ENCODE measurements at regions not wholly inside any gene's neighbourhood (a gene's known extent, or its start where the extent isn't known, plus 50 kb on each side); places are given as distances from the start of the nearest gene placed in this dataset.

DNA sequence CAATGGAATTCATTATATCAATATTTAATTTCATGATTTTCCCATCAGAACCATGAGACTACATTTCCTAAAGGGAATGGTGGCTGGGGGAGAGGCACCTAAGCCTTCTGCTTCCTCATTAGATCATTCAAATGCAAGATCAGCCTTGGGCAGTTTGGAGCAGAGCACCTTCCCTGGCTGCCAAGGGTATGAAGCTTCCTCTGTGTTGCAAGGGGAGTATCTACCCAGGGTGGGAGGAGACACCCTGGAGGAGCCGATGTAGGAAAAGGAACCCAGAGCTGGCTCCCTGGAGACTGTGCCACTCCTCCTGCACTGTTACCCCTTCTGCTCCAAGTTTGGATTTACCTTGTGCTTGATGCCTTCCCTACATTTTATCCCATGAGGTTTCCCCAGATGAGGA is 299.7 kb upstream of the PRDM1 start:
- Mint-ChIP-seq H3K27ac (ENCODE audit: unreplicated experiment) (no peak overlapping the region), H3K9me3 (ENCODE audit: low read depth) (no peaks in the 10 kb centered on the region), H3K27me3 (ENCODE audit: low read depth) (peaks cover 11% of the 10 kb centered on the region), H3K4me1 (ENCODE audit: low read depth) (no peaks in the 10 kb centered on the region), H3K4me3 (ENCODE audit: unreplicated experiment) (no peak overlapping the region), H3K36me3 (ENCODE audit: low read depth) (no peaks in the 10 kb centered on the region)
- TF ChIP-seq, protein P1, sequence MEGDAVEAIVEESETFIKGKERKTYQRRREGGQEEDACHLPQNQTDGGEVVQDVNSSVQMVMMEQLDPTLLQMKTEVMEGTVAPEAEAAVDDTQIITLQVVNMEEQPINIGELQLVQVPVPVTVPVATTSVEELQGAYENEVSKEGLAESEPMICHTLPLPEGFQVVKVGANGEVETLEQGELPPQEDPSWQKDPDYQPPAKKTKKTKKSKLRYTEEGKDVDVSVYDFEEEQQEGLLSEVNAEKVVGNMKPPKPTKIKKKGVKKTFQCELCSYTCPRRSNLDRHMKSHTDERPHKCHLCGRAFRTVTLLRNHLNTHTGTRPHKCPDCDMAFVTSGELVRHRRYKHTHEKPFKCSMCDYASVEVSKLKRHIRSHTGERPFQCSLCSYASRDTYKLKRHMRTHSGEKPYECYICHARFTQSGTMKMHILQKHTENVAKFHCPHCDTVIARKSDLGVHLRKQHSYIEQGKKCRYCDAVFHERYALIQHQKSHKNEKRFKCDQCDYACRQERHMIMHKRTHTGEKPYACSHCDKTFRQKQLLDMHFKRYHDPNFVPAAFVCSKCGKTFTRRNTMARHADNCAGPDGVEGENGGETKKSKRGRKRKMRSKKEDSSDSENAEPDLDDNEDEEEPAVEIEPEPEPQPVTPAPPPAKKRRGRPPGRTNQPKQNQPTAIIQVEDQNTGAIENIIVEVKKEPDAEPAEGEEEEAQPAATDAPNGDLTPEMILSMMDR (IDR thresholded peaks at IDR 0.05): no peak
- no peak for DNase-seq (ENCODE audit: low spot score)

DNA sequence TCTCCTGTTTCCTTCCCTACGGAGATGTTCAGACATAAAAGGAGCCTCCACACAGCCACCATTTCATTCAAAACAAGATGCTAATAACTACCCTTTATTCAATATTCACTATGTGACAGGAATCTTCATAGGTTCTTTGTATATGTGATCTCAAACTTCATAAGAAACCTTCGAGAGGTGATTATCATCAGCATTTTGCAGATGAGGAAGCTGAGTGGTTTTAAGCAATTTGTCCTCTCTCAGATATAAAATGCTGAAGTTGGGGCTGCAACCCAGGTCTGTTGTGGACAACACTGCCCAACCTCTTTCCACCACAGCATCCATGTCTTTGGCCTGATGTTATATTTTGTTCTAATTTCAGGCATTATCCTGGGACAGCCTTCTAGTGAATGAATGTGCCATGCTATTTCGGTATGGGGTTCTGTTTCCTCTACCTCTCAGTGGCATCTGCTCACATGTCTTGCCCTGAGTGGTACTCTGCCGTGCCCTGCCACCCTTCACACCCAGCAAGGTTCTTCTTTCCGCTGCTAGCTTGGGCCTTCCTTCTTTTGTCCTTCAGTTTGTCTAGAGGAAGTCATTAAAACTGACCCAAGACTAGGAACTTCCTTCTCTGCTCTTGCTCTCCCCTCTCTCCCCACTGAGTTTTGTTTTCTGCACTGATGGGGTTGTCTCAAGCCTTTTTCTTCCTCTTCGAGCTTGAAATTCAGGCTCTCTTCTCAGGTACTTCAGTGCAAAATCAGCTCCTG is 300.9 kb upstream of the PRDM1 start:
- Mint-ChIP-seq H3K27me3 (ENCODE audit: low read depth) (peaks cover 11% of the 10 kb centered on the region), H3K27ac (ENCODE audit: unreplicated experiment) (no peak overlapping the region), H3K4me3 (ENCODE audit: unreplicated experiment) (no peak overlapping the region), H3K9me3 (ENCODE audit: low read depth) (no peaks in the 10 kb centered on the region), H3K4me1 (ENCODE audit: low read depth) (no peaks in the 10 kb centered on the region), H3K36me3 (ENCODE audit: low read depth) (no peaks in the 10 kb centered on the region)
- no peak for DNase-seq (ENCODE audit: low spot score)
- TF ChIP-seq, protein P1 (IDR thresholded peaks at IDR 0.05): no peak

DNA sequence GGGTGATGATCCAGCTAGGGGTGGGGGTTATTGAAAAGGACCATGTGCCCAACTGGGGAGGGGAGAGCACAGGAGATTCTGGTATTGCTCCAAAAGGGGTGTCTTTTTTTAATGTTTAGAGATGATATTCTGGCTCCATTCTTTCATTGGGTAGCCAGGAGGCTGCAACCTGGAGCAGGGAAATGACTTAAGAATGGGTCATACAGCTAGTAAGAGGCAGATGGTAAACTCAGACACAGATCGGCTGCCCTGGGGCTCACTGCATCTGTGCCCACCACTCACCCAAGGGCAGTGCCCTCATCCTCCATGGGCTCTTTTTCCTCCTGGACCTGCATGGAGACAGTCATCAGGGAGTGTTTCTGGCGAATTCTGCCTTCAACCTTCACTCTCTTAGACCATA is 302.0 kb upstream of the PRDM1 start:
- DNase-seq (ENCODE audit: low spot score): no peak
- Mint-ChIP-seq H3K36me3 (ENCODE audit: low read depth) (no peaks in the 10 kb centered on the region), H3K27me3 (ENCODE audit: low read depth) (peaks cover 11% of the 10 kb centered on the region), H3K4me3 (ENCODE audit: unreplicated experiment) (no peak overlapping the region), H3K9me3 (ENCODE audit: low read depth) (no peaks in the 10 kb centered on the region), H3K27ac (ENCODE audit: unreplicated experiment) (no peak overlapping the region), H3K4me1 (ENCODE audit: low read depth) (no peaks in the 10 kb centered on the region)
- TF ChIP-seq, protein P1 (IDR thresholded peaks at IDR 0.05): no peak

DNA sequence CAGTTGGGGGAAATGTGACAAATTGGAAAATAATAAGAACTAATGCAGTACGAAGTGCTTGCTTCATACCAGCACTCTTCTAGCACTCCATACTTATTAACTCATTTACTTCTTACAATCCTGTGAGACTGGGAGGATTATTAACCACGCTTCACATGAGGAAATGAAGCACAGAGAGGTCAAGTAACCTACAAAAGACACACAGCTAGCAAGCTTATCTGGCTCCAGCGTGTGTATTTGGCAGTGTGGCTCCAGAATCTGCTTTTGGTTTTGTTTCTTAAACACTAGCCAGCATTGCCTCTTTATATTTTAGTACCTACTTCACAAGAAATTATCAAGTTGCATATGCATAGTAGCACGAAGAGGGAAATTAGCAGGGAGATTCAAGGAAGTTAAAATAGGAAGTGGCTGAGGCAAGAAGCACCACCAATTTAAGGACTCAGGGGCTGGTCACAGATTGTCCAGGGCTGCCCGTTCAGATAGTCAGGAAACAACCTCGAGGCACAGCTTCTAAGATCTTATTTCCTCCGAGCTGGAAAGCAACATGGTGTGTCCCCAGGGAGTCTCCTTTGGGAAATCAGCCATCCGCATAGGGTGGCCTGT is 302.7 kb upstream of the PRDM1 start:
- no peak for DNase-seq (ENCODE audit: low spot score)
- no peaks in the 10 kb centered on the region for H3K9me3 Mint-ChIP-seq (ENCODE audit: low read depth)
- H3K27ac Mint-ChIP-seq (ENCODE audit: unreplicated experiment): no peak overlapping the region
- no peaks in the 10 kb centered on the region for H3K36me3 Mint-ChIP-seq (ENCODE audit: low read depth)
- TF ChIP-seq, protein P1 (IDR thresholded peaks at IDR 0.05): no peak
- no peak overlapping the region for H3K4me3 Mint-ChIP-seq (ENCODE audit: unreplicated experiment)
- H3K27me3 Mint-ChIP-seq (ENCODE audit: low read depth): peaks cover 11% of the 10 kb centered on the region
- no peaks in the 10 kb centered on the region for H3K4me1 Mint-ChIP-seq (ENCODE audit: low read depth)

DNA sequence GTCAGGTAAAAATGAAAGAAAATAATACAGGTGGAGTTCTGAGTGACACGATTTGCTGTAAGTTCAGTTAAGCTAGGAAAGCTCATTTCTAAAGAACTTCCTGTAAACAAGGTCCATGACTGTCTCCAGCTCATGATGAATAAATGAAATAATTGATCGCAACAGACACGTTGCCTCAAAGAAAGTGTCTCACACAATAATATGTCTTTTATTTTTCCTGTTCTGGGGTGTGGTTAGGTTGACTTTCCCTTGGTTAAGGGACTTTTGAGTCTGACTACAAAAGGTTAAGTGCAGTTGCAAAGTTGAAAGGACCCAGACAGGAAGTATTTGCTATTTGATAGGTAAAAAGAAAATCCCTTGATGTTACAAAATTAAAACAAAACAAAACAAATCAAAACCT is 304.2 kb upstream of the PRDM1 start:
- no peak for DNase-seq (ENCODE audit: low spot score)
- TF ChIP-seq, protein P1 (IDR thresholded peaks at IDR 0.05): no peak
- Mint-ChIP-seq H3K27me3 (ENCODE audit: low read depth) (peaks cover 11% of the 10 kb centered on the region), H3K4me1 (ENCODE audit: low read depth) (no peaks in the 10 kb centered on the region), H3K27ac (ENCODE audit: unreplicated experiment) (no peak overlapping the region), H3K4me3 (ENCODE audit: unreplicated experiment) (no peak overlapping the region), H3K36me3 (ENCODE audit: low read depth) (no peaks in the 10 kb centered on the region), H3K9me3 (ENCODE audit: low read depth) (no peaks in the 10 kb centered on the region)
